RWPE2 (cell line): ENCODE measurements at regions not wholly inside any gene's neighbourhood (a gene's known extent, or its start where the extent isn't known, plus 50 kb on each side); places are given as distances from the start of the nearest gene placed in this dataset.

Experiments used
- ATAC-seq: fragments of 200-7000 bp; cut with Tn5 transposase; 3 replicates; pipeline ENCODE4 v1.9.1; 2021; ENCODE audit warnings: low read depth
- DNase-seq: peaks from one replicate; pipeline ENCODE4 v3.0.0-alpha.2; 2020; ENCODE audit warnings: low spot score
- H3K27ac ChIP-seq: fragments of 450-650 bp; 2 replicates; pipeline ENCODE4 v1.5.1; 2017; ENCODE audit warnings: mild to moderate bottlenecking; ENCODE audit not compliant: poor library complexity, severe bottlenecking
- H3K27me3 ChIP-seq: fragments of 250-450 bp; sonication (Bioruptor Pico); 2 replicates; pipeline ENCODE4 v1.5.1; 2021; ENCODE audit warnings: mild to moderate bottlenecking, moderate library complexity; ENCODE audit not compliant: insufficient read depth, poor library complexity, severe bottlenecking
- H3K36me3 ChIP-seq: fragments of 250-450 bp; sonication (Bioruptor Pico); 2 replicates; pipeline ENCODE4 v1.5.1; 2020; ENCODE audit warnings: low read depth, mild to moderate bottlenecking, moderate library complexity
- H3K4me1 ChIP-seq: fragments of 250-450 bp; sonication (Bioruptor Pico); 2 replicates; pipeline ENCODE4 v1.5.1; 2021; ENCODE audit warnings: mild to moderate bottlenecking, moderate library complexity; ENCODE audit not compliant: insufficient read depth, poor library complexity, severe bottlenecking
- H3K4me3 ChIP-seq: fragments of 250-450 bp; sonication (Bioruptor Pico); 2 replicates; pipeline ENCODE4 v1.5.1; 2021; ENCODE audit warnings: mild to moderate bottlenecking, moderate library complexity; ENCODE audit not compliant: severe bottlenecking
- H3K9me3 ChIP-seq: fragments of 250-450 bp; sonication (Bioruptor Pico); 2 replicates; pipeline ENCODE4 v1.5.1; 2021; ENCODE audit warnings: mild to moderate bottlenecking, moderate library complexity; ENCODE audit not compliant: severe bottlenecking
- CTCF ChIP-seq: fragments of 450-650 bp; IDR thresholded peaks from one replicate; pipeline ENCODE4 v1.5.1; 2017; ENCODE audit warnings: mild to moderate bottlenecking, moderate library complexity; ENCODE audit not compliant: poor library complexity, severe bottlenecking

- no peak for TF ChIP-seq CTCF
- Histone ChIP-seq H3K36me3 (no peaks in the 10 kb centered on the region), H3K27ac (no peak overlapping the region), H3K4me1 (no peaks in the 10 kb centered on the region), H3K4me3 (no peak overlapping the region), H3K27me3 (no peaks in the 10 kb centered on the region), H3K9me3 (no peaks in the 10 kb centered on the region)
- DNase-seq (no peak), ATAC-seq (no peak)
Observed at GRCh38 chr11:128238521-128239265, 348.7 kb downstream of the ETS1 start.

GRCh38 chr11:128236506-128237498 lies 350.6 kb downstream of the ETS1 start:
- H3K27me3 ChIP-seq: no peaks in the 10 kb centered on the region
- ATAC-seq: no peak
- TF ChIP-seq CTCF: no peak
- H3K4me1 ChIP-seq: no peaks in the 10 kb centered on the region
- H3K9me3 ChIP-seq: no peaks in the 10 kb centered on the region
- no peak for DNase-seq
- H3K36me3 ChIP-seq: no peaks in the 10 kb centered on the region
- no peak overlapping the region for H3K4me3 ChIP-seq
- no peak overlapping the region for H3K27ac ChIP-seq

DNA sequence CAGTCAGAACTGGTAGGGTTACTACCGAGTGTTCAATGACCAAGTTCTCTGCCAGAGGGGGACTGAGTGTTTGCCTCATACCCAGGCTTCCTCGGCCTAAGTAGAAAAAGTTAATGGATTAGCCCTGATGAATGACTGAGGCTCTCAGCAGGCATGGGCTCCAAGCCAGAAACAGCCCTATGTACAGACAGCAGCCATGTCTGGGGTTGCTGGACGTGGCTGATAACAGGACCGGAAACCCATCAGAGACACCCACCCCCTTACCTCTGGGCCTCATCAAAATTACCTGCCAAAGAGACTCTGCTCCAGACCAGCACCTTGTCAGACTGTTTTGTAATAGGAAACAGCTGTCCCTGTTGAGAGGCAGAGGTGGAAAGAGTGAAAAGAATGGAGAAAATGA lies 351.4 kb downstream of the ETS1 start:
- Histone ChIP-seq H3K36me3 (no peaks in the 10 kb centered on the region), H3K27me3 (no peaks in the 10 kb centered on the region), H3K4me1 (no peaks in the 10 kb centered on the region), H3K9me3 (no peaks in the 10 kb centered on the region), H3K27ac (no peak overlapping the region), H3K4me3 (no peak overlapping the region)
- no peak for TF ChIP-seq CTCF
- DNase-seq (no peak), ATAC-seq (no peak)

GRCh38 chr11:128235426-128235825 lies 351.9 kb downstream of the ETS1 start:
- Histone ChIP-seq H3K4me1 (no peaks in the 10 kb centered on the region), H3K9me3 (no peaks in the 10 kb centered on the region), H3K36me3 (no peaks in the 10 kb centered on the region), H3K27ac (no peak overlapping the region), H3K4me3 (no peak overlapping the region), H3K27me3 (no peaks in the 10 kb centered on the region)
- no peak for TF ChIP-seq CTCF
- no peak for DNase-seq
- no peak for ATAC-seq

DNA sequence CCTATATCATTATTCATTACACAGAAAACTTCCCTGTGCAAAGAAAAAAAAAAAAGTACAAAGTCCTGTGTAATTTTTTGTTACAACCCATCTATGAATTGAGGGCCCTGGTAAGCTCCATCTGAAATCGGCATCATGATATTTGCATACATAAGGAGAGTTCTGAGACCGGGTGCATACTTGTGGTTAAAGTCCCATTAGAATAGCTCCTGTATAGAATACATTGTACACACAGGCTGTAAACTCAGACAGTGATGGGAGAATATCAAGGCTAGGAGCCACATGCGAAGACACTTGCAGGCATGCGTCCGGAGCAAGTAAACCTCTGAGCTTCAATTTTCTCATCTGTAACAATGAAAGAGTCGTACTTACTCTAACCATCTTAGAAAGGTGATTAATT lies 353.2 kb downstream of the ETS1 start:
- DNase-seq: no peak
- no peak overlapping the region for H3K4me3 ChIP-seq
- H3K9me3 ChIP-seq: no peaks in the 10 kb centered on the region
- TF ChIP-seq CTCF: no peak
- no peaks in the 10 kb centered on the region for H3K4me1 ChIP-seq
- no peaks in the 10 kb centered on the region for H3K27me3 ChIP-seq
- ATAC-seq: no peak
- H3K27ac ChIP-seq: no peak overlapping the region
- H3K36me3 ChIP-seq: no peaks in the 10 kb centered on the region
